HG03571 (cell line): ENCODE measurements at regions not wholly inside any gene's neighbourhood (a gene's known extent, or its start where the extent isn't known, plus 50 kb on each side); places are given as distances from the start of the nearest gene placed in this dataset.

Source experiments
- ATAC-seq: cut with Tn5 transposase; IDR thresholded peaks from one replicate; pipeline ENCODE4 v1.9.1; 2021; ENCODE audit not compliant: unreplicated experiment

- ATAC-seq = no peak
These were observed 157.8 kb downstream of the CYRIA start for GRCh38 chr2:16507655-16508489.

GRCh38 chr2:16506366-16506765 lies 159.3 kb downstream of the CYRIA start:
- no peak for ATAC-seq

- ATAC-seq = no peak
These were observed 168.9 kb downstream of the CYRIA start for GRCh38 chr2:16496426-16497388.

- ATAC-seq = no peak
These were observed 170.0 kb downstream of the CYRIA start for GRCh38 chr2:16495509-16496208.

DNA sequence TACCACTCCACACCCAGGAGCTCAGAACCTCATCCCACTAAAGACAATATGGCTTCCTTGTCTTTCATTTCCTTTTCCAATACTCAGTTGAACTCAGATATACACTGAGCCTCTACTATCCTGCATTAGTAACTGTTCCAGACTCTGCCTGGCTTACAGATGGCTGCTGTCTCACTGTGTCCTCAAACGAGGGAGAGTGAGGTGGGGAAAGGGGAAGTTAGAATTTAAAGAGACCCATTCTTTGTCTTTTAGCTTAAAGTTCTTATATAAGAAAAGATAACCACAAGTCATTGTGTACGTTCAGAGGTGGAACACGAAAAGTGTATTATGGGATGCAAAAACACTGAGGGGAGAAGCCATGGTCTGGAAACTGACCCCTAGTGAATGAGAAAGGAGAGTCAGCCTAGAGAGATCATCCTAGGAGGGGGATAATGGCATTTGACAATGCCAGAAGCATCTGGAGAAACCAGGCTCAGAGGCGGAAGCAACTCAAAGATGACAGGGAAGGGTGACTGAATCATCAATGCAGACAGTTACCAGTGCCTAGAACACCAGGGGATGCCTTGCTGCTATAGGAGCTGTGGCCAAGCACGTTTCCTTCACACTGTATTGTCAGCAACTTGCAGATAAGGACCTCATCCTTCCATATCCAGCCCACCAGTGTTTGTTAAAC lies 170.7 kb downstream of the CYRIA start:
- ATAC-seq = no peak

DNA sequence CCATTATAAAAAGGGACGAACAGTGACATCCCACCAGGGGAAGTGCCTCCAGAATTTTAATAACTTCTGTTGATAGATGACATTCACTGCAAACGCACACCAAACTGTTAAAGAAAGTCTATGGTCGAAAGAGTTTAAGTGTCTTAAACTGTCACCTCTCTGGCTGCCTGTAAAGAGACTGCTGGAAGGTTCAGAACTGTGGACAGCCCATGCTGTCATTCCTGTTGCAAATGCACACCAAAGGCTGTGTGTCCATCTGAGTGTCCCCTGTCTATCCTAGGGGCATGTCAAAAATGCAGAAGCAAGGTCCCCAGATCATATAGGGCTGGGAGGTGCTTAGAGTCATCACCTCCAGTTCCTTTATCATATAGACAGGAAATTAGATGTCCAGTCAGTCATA lies 171.8 kb downstream of the CYRIA start:
- ATAC-seq = no peak

DNA sequence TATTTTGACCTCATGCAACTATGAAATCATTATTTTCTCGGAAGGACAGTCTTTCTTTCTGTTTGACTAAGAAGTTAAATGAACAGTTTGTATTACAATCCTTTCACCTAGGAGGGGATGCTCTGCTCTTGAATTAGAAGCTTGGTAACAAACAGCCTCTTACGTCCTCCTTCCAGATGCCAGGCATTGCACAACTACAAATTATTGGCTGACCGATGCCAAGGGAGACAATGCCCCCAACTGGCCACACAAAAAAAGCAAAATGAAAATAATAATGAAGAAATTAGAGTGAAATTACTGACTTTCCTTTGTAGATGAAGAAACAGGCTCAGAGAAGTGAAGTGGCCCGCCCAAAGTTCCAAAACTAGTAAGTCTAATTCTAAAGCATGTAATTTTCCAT lies 177.9 kb downstream of the CYRIA start:
- no peak for ATAC-seq

GRCh38 chr2:16485251-16485650 lies 180.4 kb downstream of the CYRIA start:
- ATAC-seq = no peak

DNA sequence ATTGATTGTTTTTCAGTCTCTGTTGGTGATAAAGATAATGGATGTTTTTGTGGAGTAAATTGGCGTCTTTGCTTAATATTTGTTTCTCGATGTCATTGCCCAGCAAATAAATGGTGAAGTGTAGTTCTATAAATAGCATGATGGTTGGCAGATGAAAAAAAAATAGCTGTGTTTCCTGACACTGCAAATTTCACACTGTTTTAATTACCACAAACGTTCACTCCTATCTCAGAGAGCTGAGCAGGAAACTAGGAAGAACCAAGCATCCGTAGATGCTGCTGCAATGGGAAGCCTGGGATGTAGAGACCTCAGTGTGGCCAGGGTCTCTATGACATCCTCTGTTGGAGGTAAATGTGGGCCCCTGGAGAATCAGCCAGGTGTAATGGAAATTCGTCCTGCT lies 183.2 kb downstream of the CYRIA start:
- no peak for ATAC-seq

DNA sequence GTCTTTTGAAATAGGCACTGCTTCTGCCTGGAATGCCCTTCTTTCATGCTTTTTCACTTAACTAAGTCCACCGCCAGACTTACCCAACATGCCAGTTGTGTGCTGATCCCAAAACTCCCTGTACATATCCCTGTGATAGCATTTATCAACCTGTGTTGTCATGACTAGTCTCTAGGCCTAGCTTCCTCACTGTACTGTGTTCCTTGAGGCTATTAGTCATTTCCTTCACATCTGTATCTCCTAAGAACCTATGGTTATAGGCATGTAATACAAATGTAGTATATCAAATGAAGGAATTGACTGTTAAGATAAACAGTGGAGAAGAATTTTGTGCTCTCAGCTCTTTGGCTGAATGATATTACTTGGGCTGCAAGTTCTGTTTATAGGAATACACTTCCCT lies 184.3 kb downstream of the CYRIA start:
- ATAC-seq = no peak

DNA sequence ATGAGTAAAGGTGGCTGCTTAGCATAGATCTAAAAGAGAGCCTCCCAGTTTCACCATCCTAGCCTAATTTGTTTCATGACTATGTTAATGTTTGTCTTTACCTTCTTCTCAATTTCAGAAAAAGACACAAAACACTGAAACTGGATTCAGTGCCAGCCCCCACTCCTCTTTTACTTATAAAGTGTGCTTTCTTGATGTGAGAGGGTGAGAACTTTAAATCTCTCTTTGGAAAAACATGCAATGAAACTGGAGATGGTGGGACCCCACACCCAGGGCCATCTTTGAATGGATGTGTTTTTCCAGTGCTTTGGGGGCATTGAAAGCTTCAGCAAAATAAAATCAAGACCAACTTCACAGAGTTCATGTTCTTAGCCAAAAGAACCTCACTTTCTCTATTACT lies 185.9 kb downstream of the CYRIA start:
- ATAC-seq = no peak

DNA sequence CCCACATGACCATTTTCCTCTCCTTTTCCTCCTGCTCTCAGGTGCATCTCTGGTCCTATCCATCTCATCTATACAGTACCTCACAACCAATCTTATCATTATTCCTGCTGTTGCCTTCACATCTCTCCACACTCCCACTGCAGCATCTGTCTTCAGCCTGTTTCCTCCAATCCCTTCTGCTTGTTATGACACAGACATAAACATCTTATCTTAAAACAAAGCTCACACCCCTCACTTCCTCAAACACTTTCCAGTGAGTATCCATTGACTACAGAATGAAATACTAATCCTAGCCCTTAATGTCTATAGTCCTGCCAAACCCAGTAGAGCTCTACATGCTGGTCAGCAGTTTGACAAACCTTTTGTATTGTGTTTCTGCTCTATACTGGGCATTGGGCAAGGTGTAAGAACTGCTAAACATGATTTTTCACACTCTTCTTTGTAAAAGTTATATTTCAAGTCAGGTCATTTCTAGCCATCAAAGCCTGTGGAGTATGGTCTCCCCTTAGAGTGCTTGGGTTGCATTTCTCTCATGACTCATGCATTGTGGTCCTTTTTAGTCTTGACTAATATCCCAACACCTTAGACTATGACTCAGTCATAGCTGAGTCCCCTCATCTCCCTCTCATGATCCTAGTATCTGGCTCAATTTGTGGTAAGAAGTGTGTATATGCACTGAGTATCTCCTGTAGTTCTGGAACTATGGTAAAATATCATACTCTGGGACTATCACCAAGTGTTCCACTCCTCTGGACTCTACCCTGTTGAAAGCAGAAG lies 187.0 kb downstream of the CYRIA start:
- ATAC-seq = no peak

- no peak for ATAC-seq
These were observed 188.0 kb downstream of the CYRIA start for GRCh38 chr2:16477648-16478047.

GRCh38 chr2:16476866-16477265 lies 188.8 kb downstream of the CYRIA start:
- no peak for ATAC-seq

DNA sequence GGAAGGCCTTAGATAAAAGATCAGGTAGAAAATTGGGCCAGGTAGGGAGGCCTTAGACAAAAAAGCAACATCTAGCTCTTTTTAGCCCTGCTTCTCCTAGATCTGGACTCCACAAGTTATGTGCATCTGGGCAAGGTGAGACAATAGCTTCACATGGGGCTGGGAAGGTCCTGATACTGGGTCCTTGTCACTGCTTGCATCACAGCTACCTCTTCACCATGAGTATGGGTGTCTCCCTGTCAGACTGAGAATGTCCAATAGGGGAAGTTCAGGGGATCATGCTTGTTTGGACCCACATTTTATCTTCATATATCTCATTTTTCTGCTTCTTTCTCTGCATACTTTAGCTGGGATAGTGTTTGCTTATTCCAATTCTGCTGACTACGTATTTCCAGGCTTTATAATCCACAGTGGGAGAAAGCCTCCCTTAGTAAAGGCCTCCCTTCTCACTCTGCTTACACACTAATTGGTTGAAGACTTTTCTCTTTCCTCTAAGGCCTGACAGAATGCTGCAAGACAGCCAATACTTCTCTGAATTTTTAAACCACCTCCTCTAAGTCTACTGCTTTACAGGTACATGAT lies 189.6 kb downstream of the CYRIA start:
- no peak for ATAC-seq

- ATAC-seq = no peak
These were observed 190.0 kb downstream of the CYRIA start for GRCh38 chr2:16475586-16475985.

- ATAC-seq = no peak
These were observed 192.1 kb downstream of the CYRIA start for GRCh38 chr2:16473575-16473974.

DNA sequence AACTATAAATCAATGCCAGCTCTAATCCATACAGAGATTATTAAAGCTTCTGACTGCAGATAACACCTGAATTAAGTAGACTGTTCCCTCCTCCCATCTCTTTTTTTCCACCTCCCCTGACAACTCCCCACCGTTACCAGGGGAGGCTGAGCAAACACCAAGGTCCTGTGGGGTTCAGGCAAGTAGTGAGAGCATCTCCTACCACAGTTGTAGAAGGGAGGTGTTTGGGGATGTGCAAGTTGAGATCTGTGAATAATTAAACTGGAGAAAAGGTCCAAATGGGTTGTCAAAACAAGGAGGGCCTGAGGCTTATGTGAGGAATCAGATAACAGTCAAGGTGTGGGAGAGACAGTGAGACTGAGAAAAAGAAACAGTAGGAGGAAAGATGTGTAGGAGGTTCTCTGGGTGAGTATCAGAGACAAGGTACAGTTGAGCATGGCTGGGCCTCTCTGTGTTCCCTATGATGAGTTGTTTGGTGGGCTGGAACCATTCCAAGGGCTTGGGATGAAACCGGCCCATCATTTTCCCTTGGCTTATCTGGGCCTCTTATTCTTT lies 194.6 kb downstream of the CYRIA start:
- no peak for ATAC-seq

GRCh38 chr2:16466821-16467151 lies 198.8 kb downstream of the CYRIA start:
- ATAC-seq = no peak
